Muscle layer of duodenum (tissue), 2 donors: ENCODE measurements at regions not wholly inside any gene's neighbourhood (a gene's known extent, or its start where the extent isn't known, plus 50 kb on each side); places are given as distances from the start of the nearest gene placed in this dataset.

ENCODE experiments used
- H3K27ac ChIP-seq: one replicate; pipeline ENCODE4 v1.7.0; 2013; ENCODE audit warnings: mild to moderate bottlenecking, low read length
- H3K27me3 ChIP-seq: one replicate; pipeline ENCODE4 v1.7.0; 2013; ENCODE audit warnings: low read depth, mild to moderate bottlenecking, control low read depth, low read length
- H3K36me3 ChIP-seq, 2 donors: one replicate each; pipeline ENCODE4 v1.7.0; 2013; ENCODE audit warnings: low read length in 2 of 2, control low read depth in 1 of 2, mild to moderate bottlenecking in 1 of 2; ENCODE audit not compliant: insufficient read depth in 2 of 2, control insufficient read depth in 1 of 2
- H3K4me1 ChIP-seq, 2 donors: one replicate each; pipeline ENCODE4 v1.7.0; 2013; ENCODE audit warnings: low read length in 2 of 2, mild to moderate bottlenecking in 2 of 2, control low read depth in 1 of 2, moderate library complexity in 1 of 2; ENCODE audit not compliant: insufficient read depth in 2 of 2, control insufficient read depth in 1 of 2
- H3K4me3 ChIP-seq, 2 donors: one replicate each; pipeline ENCODE4 v1.7.0; 2013; ENCODE audit warnings: low read length in 2 of 2, low read depth in 1 of 2, mild to moderate bottlenecking in 1 of 2
- H3K9me3 ChIP-seq, 2 donors: one replicate each; pipeline ENCODE4 v1.7.0; 2013; ENCODE audit warnings: low read length in 2 of 2, control low read depth in 1 of 2, mild to moderate bottlenecking in 1 of 2; ENCODE audit not compliant: control insufficient read depth in 1 of 2
- donor health status: healthy.

- Histone ChIP-seq H3K9me3 (no peaks in the 10 kb centered on the region), H3K36me3 (no peaks in the 10 kb centered on the region), H3K4me3 (no peak overlapping the region), H3K4me1 (no peaks in the 10 kb centered on the region), H3K27ac (no peak overlapping the region), H3K27me3 (no peaks in the 10 kb centered on the region)
Observed at GRCh38 chr12:98291828-98292227, 223.6 kb upstream of the TMPO start.

- no peaks in the 10 kb centered on the region for H3K4me1 ChIP-seq
- H3K4me3 ChIP-seq, result no peak overlapping the region
- no peaks in the 10 kb centered on the region for H3K36me3 ChIP-seq
- H3K27ac ChIP-seq, result no peak overlapping the region
- H3K9me3 ChIP-seq, result no peaks in the 10 kb centered on the region
- H3K27me3 ChIP-seq, result no peaks in the 10 kb centered on the region
Observed at GRCh38 chr12:98294051-98294805, 221.2 kb upstream of the TMPO start.

GRCh38 chr12:98295681-98296080, 219.7 kb upstream of the TMPO start:
- Histone ChIP-seq H3K27me3 (no peaks in the 10 kb centered on the region), H3K4me3 (no peak overlapping the region), H3K36me3 (no peaks in the 10 kb centered on the region), H3K27ac (no peak overlapping the region), H3K4me1 (no peaks in the 10 kb centered on the region), H3K9me3 (no peaks in the 10 kb centered on the region)

GRCh38 chr12:98296462-98297079, 218.8 kb upstream of the TMPO start:
- H3K4me3 ChIP-seq, result no peak overlapping the region
- no peaks in the 10 kb centered on the region for H3K9me3 ChIP-seq
- H3K4me1 ChIP-seq, result no peaks in the 10 kb centered on the region
- H3K36me3 ChIP-seq, result no peaks in the 10 kb centered on the region
- H3K27ac ChIP-seq, result no peak overlapping the region
- no peaks in the 10 kb centered on the region for H3K27me3 ChIP-seq

- H3K27me3 ChIP-seq, result no peaks in the 10 kb centered on the region
- no peak overlapping the region for H3K27ac ChIP-seq
- no peak overlapping the region for H3K4me3 ChIP-seq
- H3K36me3 ChIP-seq, result no peaks in the 10 kb centered on the region
- H3K9me3 ChIP-seq, result no peaks in the 10 kb centered on the region
- H3K4me1 ChIP-seq, result no peaks in the 10 kb centered on the region
Observed at GRCh38 chr12:98297538-98297937, 217.9 kb upstream of the TMPO start.

GRCh38 chr12:98308141-98308540, 207.2 kb upstream of the TMPO start:
- no peaks in the 10 kb centered on the region for H3K27me3 ChIP-seq
- no peaks in the 10 kb centered on the region for H3K9me3 ChIP-seq

GRCh38 chr12:98317939-98318899, 197.2 kb upstream of the TMPO start:
- no peaks in the 10 kb centered on the region for H3K36me3 ChIP-seq
- no peaks in the 10 kb centered on the region for H3K9me3 ChIP-seq
- H3K27me3 ChIP-seq, result no peaks in the 10 kb centered on the region
- H3K4me3 ChIP-seq, result no peak overlapping the region
- H3K27ac ChIP-seq, result no peak overlapping the region
- no peaks in the 10 kb centered on the region for H3K4me1 ChIP-seq

More at GRCh38 chr12:98308141-98308540, 207.2 kb upstream of the TMPO start:
- H3K36me3 ChIP-seq, result no peaks in the 10 kb centered on the region
- H3K27ac ChIP-seq, result no peak overlapping the region
- no peaks in the 10 kb centered on the region for H3K4me1 ChIP-seq
- no peak overlapping the region for H3K4me3 ChIP-seq

GRCh38 chr12:98319716-98320425, 195.5 kb upstream of the TMPO start:
- no peaks in the 10 kb centered on the region for H3K9me3 ChIP-seq
- no peak overlapping the region for H3K4me3 ChIP-seq
- H3K27me3 ChIP-seq, result no peaks in the 10 kb centered on the region
- H3K36me3 ChIP-seq, result no peaks in the 10 kb centered on the region
- no peaks in the 10 kb centered on the region for H3K4me1 ChIP-seq
- H3K27ac ChIP-seq, result no peak overlapping the region

GRCh38 chr12:98325003-98325402, 190.4 kb upstream of the TMPO start:
- no peaks in the 10 kb centered on the region for H3K36me3 ChIP-seq
- no peaks in the 10 kb centered on the region for H3K9me3 ChIP-seq
- H3K27ac ChIP-seq, result no peak overlapping the region
- H3K27me3 ChIP-seq, result no peaks in the 10 kb centered on the region
- H3K4me3 ChIP-seq, result no peak overlapping the region
- no peaks in the 10 kb centered on the region for H3K4me1 ChIP-seq

GRCh38 chr12:98328467-98328866, 186.9 kb upstream of the TMPO start:
- Histone ChIP-seq H3K4me1 (no peaks in the 10 kb centered on the region), H3K9me3 (no peaks in the 10 kb centered on the region), H3K27me3 (no peaks in the 10 kb centered on the region), H3K36me3 (no peaks in the 10 kb centered on the region), H3K27ac (no peak overlapping the region), H3K4me3 (no peak overlapping the region)

GRCh38 chr12:98329589-98329988, 185.8 kb upstream of the TMPO start:
- H3K27ac ChIP-seq, result no peak overlapping the region
- H3K4me3 ChIP-seq, result no peak overlapping the region
- H3K36me3 ChIP-seq, result no peaks in the 10 kb centered on the region
- no peaks in the 10 kb centered on the region for H3K9me3 ChIP-seq
- H3K4me1 ChIP-seq, result no peaks in the 10 kb centered on the region
- H3K27me3 ChIP-seq, result no peaks in the 10 kb centered on the region
